ENCODE measurements at regions not wholly inside any gene's neighbourhood (a gene's known extent, or its start where the extent isn't known, plus 50 kb on each side); places are given as distances from the start of the nearest gene placed in this dataset.

DNA sequence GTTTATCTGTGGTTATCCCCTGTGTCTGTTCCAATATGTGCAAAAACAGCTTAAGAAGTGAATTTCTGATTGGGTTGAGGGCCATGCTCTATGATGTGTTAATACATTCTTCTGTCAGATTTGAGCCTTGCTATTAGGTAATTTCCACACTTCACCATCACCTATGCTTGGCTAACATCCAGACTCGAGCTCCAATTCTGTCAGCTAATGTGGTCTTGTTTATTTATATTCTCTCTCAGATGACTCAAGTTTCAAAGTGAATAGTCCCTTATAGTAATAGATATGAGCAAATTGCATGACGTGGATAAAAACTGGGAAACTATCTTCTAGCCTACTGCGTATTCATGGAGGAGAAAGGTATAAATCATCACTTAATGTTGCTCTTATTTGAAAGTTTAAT is 451.3 kb downstream of the SNAPC1 start:
- Histone ChIP-seq H3K4me3 (no peak overlapping the region), H3K4me1 (replicated peaks in 1 of 2) (no peaks in the 10 kb centered on the region), H3K36me3 (replicated peaks in 1 of 2) (no peaks in the 10 kb centered on the region), H3K27ac (no peak overlapping the region), H3K27me3 (no peaks in the 10 kb centered on the region), H3K9me3 (replicated peaks in 1 of 3) (no peaks in the 10 kb centered on the region)
- no peak for DNase-seq
- 43 to 45% (median 45%) methylated on average over 3 of the region's 3 CpGs for WGBS, 4 donors
- intact Hi-C loops (cut with DNase I) = no loop called here
- TF ChIP-seq, protein P1, sequence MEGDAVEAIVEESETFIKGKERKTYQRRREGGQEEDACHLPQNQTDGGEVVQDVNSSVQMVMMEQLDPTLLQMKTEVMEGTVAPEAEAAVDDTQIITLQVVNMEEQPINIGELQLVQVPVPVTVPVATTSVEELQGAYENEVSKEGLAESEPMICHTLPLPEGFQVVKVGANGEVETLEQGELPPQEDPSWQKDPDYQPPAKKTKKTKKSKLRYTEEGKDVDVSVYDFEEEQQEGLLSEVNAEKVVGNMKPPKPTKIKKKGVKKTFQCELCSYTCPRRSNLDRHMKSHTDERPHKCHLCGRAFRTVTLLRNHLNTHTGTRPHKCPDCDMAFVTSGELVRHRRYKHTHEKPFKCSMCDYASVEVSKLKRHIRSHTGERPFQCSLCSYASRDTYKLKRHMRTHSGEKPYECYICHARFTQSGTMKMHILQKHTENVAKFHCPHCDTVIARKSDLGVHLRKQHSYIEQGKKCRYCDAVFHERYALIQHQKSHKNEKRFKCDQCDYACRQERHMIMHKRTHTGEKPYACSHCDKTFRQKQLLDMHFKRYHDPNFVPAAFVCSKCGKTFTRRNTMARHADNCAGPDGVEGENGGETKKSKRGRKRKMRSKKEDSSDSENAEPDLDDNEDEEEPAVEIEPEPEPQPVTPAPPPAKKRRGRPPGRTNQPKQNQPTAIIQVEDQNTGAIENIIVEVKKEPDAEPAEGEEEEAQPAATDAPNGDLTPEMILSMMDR (IDR thresholded peaks at IDR 0.05) = no peak
- TF ChIP-seq POLR2A (IDR thresholded peaks at IDR 0.05) = no peak

DNA sequence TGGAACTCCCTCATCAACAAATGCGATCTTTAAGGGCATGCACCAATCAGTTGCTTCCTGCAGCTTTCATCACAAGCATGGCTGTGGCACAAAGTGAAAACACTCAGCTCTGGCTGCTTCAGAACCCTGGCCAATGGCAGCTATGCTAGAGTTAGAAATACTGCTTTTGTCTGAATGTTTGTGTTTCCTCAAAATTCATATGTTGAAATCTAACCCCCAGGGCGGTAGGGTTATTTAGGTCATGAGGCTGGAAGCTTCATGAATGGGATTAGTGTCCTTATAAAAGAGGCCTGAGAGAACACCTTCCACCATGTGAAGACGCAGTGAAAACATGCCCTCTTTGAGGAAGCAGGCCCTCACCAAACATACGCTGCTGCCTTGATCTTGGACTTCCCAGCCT is 453.9 kb downstream of the SNAPC1 start:
- Histone ChIP-seq H3K4me3 (no peak overlapping the region), H3K27me3 (no peaks in the 10 kb centered on the region), H3K36me3 (replicated peaks in 1 of 2) (no peaks in the 10 kb centered on the region), H3K27ac (no peak overlapping the region), H3K9me3 (replicated peaks in 1 of 3) (no peaks in the 10 kb centered on the region), H3K4me1 (replicated peaks in 1 of 2) (no peaks in the 10 kb centered on the region)
- WGBS, 4 donors = 75 to 86% (median 79%) methylated on average over 3 to 4 of the region's 4 CpGs
- no peak for DNase-seq
- intact Hi-C loops (cut with DNase I) = no loop called here
- TF ChIP-seq, protein P1 (IDR thresholded peaks at IDR 0.05) = no peak
- no peak for TF ChIP-seq POLR2A (IDR thresholded peaks at IDR 0.05)

DNA sequence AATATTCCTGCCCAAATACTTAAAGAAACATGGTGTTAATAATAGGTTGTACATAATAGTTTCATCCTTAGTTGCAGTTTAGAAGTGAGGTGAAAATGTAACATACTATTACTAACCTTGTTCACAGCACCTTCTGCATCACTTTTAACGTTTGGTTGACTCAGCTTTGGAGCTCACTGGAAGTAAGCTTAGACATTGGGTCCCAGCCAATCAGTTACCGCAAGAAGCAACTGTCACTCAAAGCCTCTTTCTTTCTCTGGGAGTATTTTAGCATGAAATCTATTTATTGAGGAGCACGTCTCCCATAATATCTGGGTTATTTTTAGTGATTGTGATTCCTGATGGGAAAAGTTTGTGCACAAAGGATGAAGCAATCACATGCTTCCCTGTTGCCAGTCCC is 472.6 kb downstream of the SNAPC1 start:
- 50 to 67% (median 59%) methylated on average over 3 of the region's 3 CpGs for WGBS, 4 donors
- no peaks in the 10 kb centered on the region for H3K27me3 ChIP-seq
- no peak for DNase-seq

DNA sequence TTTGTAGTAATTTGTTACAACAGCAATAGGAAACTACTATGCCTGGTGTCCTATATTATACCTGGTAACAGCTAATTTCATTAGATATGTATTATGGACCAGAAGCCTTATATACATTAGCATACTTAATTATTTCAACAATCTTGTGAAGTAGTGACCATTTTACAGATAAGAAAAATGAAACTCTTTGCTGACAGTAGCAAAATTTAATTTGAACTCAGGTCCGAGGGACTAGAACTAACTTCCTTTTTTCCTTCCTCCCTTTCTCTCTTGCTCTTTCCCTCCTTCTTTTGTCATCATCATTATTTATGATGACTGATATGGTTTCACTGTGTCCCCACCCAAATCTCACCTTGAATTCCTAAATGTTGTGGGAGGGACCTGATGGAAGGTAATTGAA is 482.0 kb downstream of the SNAPC1 start:
- intact Hi-C loops (cut with DNase I) = no loop called here
- no peak overlapping the region for H3K27ac ChIP-seq
- DNase-seq = no peak
- H3K9me3 ChIP-seq (replicated peaks in 1 of 3) = no peaks in the 10 kb centered on the region
- no peaks in the 10 kb centered on the region for H3K27me3 ChIP-seq
- 79 to 95% (median 86%) methylated on average over 1 of the region's 1 CpG for WGBS, 4 donors
- TF ChIP-seq, protein P1 (IDR thresholded peaks at IDR 0.05) = no peak
- TF ChIP-seq POLR2A (IDR thresholded peaks at IDR 0.05) = no peak
- H3K4me3 ChIP-seq = no peak overlapping the region
- no peaks in the 10 kb centered on the region for H3K4me1 ChIP-seq (replicated peaks in 1 of 2)
- no peaks in the 10 kb centered on the region for H3K36me3 ChIP-seq (replicated peaks in 1 of 2)

More for the DNA sequence above, 472.6 kb downstream of the SNAPC1 start:
- Histone ChIP-seq H3K4me3 (no peak overlapping the region), H3K4me1 (replicated peaks in 1 of 2) (no peaks in the 10 kb centered on the region), H3K27ac (no peak overlapping the region), H3K9me3 (replicated peaks in 1 of 3) (peaks cover 0 to 1% (median 0%) of the 10 kb centered on the region in 3 donors), H3K36me3 (replicated peaks in 1 of 2) (no peaks in the 10 kb centered on the region)
- no peak for TF ChIP-seq POLR2A (IDR thresholded peaks at IDR 0.05)
- TF ChIP-seq, protein P1 (IDR thresholded peaks at IDR 0.05) = no peak
- intact Hi-C loops (cut with DNase I) = no loop called here

Measured in adrenal gland (tissue), 9 donors.